HG02571 (cell line): ENCODE measurements at regions not wholly inside any gene's neighbourhood (a gene's known extent, or its start where the extent isn't known, plus 50 kb on each side); places are given as distances from the start of the nearest gene placed in this dataset.

Experiments
- ATAC-seq: cut with Tn5 transposase; IDR thresholded peaks from one replicate; pipeline ENCODE4 v1.9.1; 2021; ENCODE audit warnings: mild to moderate bottlenecking, moderate library complexity; ENCODE audit not compliant: unreplicated experiment

GRCh38 chr2:81942136-81942680, 1637.7 kb upstream of the LRRTM1 start:
- no peak for ATAC-seq

- no peak for ATAC-seq
Measured at GRCh38 chr2:81940266-81940955, 1635.9 kb upstream of the LRRTM1 start.

GRCh38 chr2:81937944-81938343, 1633.4 kb upstream of the LRRTM1 start:
- ATAC-seq: no peak

- ATAC-seq: no peak
Measured at GRCh38 chr2:81903534-81903933, 1599.0 kb upstream of the LRRTM1 start.

DNA sequence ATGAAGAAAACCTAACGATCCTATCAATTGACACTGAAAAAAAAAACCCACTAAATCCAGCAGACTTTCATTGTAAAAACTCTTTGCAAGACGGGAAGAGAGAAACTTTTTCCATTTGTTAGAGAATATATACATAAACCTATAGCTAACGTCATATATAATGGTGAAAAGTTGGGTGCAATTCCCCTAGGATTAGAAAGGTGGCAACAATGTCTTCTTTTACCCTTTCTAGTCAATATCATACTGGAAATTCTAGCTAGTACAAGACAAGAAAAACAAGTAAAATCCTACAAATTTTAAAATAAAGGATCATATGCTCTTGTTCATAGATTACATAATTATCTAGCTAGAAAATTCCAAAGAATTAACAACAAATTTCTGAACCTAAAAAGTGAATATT, 1596.5 kb upstream of the LRRTM1 start:
- no peak for ATAC-seq

DNA sequence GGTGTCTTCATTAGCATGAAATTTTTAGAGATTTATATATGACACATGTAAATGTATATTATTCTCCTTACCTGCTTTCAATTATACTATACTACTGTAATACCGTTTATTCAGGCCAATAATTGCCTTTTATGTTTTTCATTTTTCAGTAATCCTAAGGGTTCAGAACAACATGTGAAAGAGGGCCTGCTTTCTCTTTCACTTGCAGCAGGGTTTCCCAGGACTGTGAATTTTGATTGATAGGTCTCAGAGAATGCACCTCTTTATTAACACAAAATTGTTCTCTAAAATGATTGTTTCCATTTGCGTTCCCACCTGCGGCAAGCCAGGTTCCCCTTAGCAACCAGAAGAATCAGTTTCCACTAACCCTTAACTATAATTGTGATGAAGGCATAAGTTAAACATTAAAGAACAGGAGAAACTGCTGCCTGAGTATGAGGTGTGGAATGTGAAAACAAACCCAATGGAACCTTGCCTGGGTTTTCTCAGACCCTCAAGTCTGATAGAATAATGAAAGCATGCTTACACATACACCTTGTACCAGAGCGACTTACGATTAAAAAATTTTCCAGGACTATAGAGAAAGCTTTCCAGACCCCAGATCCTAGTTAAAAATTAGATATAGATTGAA, 1591.2 kb upstream of the LRRTM1 start:
- no peak for ATAC-seq

- no peak for ATAC-seq
Measured at GRCh38 chr2:81894451-81894990, 1590.0 kb upstream of the LRRTM1 start.

- ATAC-seq: no peak
Measured at GRCh38 chr2:81876624-81877023, 1572.1 kb upstream of the LRRTM1 start.

DNA sequence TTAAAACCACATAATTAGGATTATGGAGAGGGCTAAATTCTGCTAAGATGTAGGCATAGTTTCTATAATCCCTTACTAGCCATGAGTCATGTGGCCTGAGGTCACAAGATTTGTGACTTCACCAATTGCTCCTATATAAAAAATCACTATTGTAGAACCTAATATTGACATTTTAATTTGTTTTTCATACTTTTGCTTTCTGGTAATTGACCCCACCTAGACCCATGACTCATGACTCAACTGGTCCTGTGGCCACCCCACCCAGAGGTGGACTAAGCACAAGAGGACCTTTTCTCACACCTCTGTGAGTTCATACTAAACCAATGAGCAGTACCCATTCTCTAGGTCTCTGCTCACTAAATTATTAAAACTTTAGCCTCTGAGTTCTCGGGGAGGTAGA, 1567.5 kb upstream of the LRRTM1 start:
- ATAC-seq: no peak

DNA sequence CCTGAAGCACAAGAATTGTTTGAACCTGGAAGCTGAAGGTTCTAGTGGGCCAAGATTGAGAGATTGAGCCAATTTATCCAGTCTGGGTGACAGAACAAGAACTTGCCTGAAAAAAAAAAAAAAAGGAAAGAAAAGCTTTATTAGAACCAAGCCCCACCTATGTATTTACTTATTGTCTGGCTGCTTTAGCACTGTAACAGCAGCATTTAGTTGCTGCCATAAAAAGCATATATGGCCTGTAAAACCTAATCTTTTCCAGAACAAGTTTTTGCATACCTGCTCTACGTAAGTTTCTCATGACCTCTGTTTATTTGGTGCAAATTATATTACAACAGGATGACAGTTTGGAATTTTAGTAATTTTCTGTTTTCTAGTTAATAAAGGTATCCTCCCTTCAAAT, 1565.6 kb upstream of the LRRTM1 start:
- ATAC-seq: no peak

- no peak for ATAC-seq
Measured at GRCh38 chr2:81858998-81859397, 1554.4 kb upstream of the LRRTM1 start.

- ATAC-seq: no peak
Measured at GRCh38 chr2:81853341-81853740, 1548.8 kb upstream of the LRRTM1 start.

DNA sequence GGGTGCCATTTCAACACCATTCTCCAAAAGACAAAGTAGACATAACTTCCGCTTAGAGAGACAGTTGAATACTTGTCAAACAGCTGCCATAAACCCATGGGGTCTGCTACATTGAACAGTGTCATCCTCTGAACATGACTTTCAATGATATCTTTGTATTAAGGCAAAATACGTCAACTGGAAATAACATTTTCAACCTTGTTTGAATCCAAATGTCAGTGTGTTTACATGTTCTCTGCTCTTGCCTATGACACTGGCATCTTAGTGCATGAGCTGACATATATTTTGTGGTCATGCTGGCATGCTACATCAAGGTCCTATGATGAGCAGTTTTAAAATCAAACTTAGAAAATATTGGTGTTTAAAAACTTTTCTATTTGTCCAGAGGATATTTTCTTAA, 1548.1 kb upstream of the LRRTM1 start:
- ATAC-seq: no peak

DNA sequence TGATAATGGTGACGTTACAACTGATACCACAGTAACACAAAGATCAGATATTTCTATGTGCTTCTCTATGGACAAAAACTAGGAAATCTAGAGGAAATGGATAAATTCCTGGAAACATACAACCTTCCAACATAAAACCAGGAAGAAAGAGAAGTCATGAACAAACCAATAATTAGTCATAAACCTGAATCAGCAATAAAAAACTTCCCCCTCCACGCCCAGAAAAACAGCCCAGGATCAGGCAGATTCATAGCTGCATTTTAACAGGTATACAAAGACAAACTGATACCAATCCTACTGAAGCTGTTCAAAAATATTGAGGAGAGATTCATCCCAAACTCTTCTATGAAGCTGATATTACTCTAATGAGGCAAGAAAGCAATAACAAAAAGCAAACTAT, 1535.2 kb upstream of the LRRTM1 start:
- no peak for ATAC-seq

DNA sequence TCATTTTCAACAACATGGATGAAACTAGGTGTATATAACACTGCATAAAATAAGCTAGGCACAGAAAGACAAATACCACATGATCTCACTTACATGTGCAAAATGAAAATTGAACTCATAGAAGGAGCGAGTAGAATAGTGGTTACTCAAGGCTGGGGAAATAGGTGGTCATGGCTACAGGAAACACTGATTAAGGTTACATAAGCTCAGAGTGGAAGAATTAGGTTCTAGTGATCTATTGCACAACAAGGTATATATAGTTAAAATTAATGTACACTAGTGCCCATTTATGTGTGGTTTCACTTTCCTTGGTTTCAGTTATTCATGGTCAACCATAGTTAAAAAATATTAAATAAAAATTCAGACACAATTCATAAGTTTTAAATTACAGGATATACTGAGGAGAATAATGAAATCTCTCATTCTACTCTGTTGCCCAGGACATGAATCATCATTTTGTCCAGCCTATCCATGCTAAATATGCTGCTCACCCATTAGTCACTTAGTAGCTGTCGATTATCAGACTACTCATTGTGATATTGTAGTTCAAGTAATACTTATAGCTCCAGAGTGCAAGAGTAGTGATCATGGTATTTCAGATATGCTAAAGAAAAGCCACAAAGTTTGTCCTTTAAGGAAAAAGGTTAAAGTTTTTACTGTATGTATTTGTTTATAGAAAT, 1530.9 kb upstream of the LRRTM1 start:
- no peak for ATAC-seq

GRCh38 chr2:81786811-81787210, 1482.3 kb upstream of the LRRTM1 start:
- no peak for ATAC-seq

DNA sequence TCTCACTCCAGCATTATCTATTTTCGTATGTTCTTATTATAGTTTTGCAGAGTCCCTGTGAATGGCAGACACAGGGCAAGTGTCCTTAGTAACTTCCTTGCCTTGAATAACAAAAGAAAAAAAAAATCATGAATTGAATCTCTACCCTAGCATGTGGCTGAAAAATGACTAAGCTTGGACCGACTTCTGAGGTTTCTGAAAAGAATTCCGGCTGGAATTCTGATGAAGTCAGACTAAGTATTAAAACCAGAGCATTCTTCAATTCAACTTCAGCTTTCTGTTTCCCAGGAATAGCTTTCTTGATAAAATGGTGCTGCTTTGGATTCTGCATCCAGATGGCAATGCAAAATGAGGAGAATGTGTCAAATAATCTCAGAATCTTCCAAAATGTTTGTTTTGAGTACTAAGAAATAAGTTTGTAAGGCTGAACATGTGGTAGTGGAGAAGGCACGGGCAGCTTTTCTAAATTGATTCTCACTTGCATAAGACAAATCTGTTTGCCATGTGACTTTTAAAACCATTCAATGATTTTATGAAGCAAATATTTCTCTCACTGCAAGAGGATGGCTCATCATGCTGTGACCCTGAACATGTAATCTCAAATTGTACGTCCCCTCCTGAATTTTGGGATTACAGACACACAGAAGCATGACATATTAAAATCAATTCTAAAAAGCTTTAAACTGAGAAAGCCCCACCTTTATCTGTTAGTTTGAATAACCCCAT, 1462.8 kb upstream of the LRRTM1 start:
- ATAC-seq: no peak

- ATAC-seq: no peak
Measured at GRCh38 chr2:81747481-81748070, 1443.0 kb upstream of the LRRTM1 start.

DNA sequence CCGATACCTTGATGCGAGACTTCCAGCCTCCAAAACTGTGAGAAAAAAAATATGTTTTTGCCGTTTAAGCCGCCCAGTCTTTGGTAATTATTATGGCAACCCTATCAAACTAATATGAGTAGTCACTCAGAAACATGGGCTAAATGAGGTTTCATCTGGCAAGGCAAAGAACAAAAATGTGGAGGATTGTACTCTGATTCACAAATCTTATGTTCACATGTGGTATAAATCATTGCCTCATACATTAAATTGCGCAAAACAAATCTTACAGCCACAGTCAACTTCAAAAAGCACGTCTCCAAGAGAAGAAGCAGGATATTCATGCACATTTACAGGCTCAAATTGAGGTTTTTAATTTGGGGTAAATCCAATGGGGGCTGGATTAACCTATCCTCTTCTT, 1435.4 kb upstream of the LRRTM1 start:
- ATAC-seq: no peak

DNA sequence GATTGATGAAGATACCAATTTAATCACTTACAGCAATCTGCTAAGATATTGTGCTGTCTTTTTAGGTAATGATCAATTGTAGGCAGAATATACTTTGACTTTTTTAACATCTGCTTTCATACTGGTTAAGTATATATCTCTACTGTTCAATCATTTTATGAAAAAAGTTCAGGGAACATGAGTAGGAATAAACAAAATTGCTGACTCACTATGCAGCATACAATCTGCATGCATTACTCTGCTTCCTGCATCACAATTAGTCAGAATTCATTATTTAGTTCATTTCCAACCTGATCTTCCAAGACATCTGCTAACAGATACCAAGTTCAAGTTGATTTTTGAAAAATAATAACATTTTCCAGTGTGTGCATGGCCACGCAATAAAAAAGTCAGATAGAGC, 1430.4 kb upstream of the LRRTM1 start:
- ATAC-seq: no peak

DNA sequence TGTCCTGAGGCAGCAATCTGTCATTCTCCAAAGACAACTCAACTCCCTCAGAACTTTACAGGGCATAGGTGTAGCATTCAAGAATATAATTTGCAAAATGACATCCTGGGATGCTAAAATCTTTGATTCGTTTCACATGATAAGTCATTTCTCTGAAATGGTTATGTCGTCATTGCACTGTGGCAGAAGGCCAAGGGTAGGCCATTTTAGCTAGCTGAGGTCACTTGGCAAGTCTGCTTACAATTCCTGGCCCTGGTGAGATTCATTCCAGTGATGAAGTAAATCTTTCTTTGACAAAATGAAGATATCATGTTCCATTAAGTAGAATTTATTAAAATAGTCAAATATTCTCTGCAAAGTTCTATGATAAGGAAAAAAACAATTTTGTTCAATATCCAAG, 1410.3 kb upstream of the LRRTM1 start:
- no peak for ATAC-seq
